SK-MEL-5 (cell line): ENCODE measurements at regions not wholly inside any gene's neighbourhood (a gene's known extent, or its start where the extent isn't known, plus 50 kb on each side); places are given as distances from the start of the nearest gene placed in this dataset.
"Not testable (repeated sequence)": the region's sequence is repeated elsewhere in the genome, so short reads cannot be mapped to it uniquely, and the experiment has no call there.

ENCODE experiments used
- DNase-seq: peaks from one replicate; pipeline ENCODE4 v3.0.0-alpha.2; 2016; ENCODE audit warnings: low read depth, low spot score
- in situ Hi-C: cut with HindIII; loops from 2 replicates; pipeline ENCODE4 v1.10.0; 2016; ENCODE audit warnings: low sequenced_read_pairs, high pct_unique_total_duplicates, low pct_unique_long_range_greater_than_20kb

DNA sequence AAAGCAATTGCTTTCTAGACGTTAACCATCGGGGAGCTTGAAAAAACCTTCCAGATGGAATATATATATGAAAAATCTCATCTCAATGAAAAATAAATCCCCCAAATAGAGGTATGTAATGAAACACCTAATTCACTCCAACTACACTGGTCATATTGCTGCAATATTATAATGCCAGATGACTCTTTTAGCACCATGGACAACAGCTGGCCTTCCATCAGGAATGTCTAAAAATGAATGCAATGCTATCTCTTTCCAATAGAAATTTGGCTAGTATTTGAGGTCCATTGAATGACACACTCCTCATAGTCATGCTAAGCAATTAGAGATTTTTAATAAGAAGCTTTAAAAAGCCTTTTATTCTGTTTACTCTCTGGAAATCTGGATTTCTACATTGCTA, 340.2 kb upstream of the BRINP1 start:
- DNase-seq = no peak
- in situ Hi-C loops = no loop called here

- DNase-seq = no peak
- in situ Hi-C loops = no loop called here
Observed at GRCh38 chr9:119707228-119707845, 338.1 kb upstream of the BRINP1 start.

DNA sequence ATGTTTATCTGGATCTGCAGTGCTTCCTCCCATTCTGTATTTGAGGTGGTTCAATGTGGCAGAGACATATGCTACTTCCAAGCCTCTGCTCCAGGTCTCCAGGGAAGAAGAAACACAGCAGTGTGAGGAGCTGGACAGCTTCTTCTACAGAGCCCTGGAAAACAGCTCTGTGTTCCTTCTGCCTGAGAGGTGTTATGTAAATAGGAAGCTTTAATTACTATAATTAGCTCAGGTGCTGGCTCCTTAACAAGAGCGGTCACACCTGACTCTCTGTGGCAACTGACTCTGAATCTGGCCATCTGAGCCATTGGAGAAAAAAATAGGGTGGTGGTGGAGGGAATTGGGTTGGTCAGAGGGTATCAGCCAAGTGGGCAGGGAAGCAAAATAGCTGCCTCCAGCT, 332.4 kb upstream of the BRINP1 start:
- no peak for DNase-seq
- in situ Hi-C loops = no loop called here

GRCh38 chr9:119698535-119698934, 329.3 kb upstream of the BRINP1 start:
- in situ Hi-C loops = no loop called here

DNA sequence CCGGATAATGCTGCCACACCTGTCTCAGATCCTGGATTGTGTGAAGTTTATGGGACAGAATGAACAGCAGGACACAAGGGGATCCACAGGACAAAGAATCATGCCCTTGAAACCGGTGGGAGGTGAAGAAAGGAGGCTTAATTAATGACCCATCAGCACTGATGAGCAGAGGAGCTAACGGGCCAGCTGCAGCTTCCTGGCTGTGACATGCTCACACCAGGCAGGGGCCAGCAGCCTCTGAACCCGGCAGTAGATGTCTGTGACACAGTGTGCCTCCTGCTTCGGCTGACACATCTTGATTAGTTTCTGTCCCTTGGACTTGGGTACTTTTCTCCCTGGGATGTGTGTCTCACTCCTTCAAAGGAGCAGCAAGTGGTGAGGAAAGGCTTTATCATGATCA, 328.8 kb upstream of the BRINP1 start:
- in situ Hi-C loops = no loop called here

More at GRCh38 chr9:119698535-119698934, 329.3 kb upstream of the BRINP1 start:
- no peak for DNase-seq

DNA sequence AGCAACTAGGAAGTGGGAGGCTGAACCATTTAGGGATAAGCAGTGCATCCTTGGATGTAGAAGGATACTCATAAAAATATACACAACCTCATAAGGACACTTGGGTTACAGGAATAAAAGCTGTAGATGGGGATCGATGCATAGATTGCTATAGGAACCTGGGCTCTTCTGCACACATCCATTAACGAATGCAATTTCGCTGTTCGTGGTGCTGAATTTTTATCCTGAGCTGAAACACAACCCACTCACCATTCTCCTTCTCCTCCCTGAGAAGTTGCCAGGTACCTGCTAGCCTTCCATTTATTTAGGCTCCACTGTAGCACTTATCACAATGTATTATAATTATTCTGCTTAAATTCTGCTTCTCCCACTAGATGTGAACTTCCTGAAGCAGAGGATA, 320.6 kb upstream of the BRINP1 start:
- no peak for DNase-seq
- in situ Hi-C loops = no loop called here

More for the DNA sequence above, 328.8 kb upstream of the BRINP1 start:
- no peak for DNase-seq

- in situ Hi-C loops = no loop called here
- DNase-seq = no peak
Observed at GRCh38 chr9:119688547-119688946, 319.3 kb upstream of the BRINP1 start.

DNA sequence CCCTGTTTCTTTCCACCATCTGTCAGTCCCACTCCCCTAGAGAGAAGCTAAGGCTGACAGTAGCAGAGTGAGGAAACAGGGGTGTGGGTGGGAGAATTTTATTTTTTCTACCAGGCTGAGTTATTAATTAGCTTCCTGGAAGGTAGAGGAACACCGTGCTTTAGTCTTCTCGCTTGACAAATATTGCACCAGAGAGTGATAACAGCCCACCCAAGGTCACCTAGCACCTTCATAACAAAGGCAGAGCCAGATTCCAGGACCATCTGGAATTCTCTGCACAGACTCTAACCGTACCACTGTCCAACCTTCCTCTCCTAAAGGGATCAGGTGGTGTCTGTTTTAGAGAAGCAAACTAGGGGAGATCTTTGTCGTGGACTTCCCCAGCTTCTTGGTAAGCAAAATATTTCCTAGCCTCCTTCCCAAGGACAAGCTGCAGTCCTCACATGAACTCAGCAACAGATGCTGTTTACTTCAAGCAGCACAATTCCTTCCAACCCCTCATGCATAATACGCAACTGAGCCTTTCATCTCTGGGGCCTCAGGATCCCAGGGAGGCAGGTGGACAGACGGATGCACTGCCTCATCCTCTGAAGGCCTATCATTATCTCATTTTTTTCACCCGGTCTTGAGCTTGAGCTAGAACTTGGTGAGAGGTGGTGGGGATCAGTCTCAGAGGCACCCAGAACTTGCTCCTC, 308.7 kb upstream of the BRINP1 start:
- in situ Hi-C loops = no loop called here
- no peak for DNase-seq

DNA sequence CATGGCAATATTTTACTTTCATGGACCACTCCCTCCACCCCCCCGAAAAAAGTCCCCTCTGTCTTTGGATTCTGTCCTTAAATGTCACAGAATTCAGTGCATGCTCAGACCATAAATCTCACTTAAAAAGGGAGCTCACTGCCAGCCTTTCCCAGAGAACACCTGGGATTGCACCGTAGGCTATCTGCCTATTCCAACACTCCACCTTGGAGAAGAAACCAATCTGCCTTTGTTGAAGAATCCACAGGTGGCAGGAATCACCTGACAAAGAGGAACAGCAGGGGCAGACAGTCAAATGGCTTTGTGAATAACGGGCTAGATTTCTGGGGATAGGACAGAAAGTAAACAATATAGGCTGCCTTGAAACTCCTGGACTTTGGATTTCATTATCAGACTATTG, 306.7 kb upstream of the BRINP1 start:
- in situ Hi-C loops = no loop called here
- no peak for DNase-seq

- in situ Hi-C loops, DNase-seq: not testable (repeated sequence)
Observed at GRCh38 chr9:119672763-119673162, 303.5 kb upstream of the BRINP1 start.

GRCh38 chr9:119667916-119668315, 298.7 kb upstream of the BRINP1 start:
- in situ Hi-C loops = no loop called here
- no peak for DNase-seq

GRCh38 chr9:119667163-119667562, 297.9 kb upstream of the BRINP1 start:
- in situ Hi-C loops = no loop called here
- peak; percentile 11 for DNase-seq

- in situ Hi-C loops = no loop called here
Observed at GRCh38 chr9:119662329-119662728, 293.1 kb upstream of the BRINP1 start.

DNA sequence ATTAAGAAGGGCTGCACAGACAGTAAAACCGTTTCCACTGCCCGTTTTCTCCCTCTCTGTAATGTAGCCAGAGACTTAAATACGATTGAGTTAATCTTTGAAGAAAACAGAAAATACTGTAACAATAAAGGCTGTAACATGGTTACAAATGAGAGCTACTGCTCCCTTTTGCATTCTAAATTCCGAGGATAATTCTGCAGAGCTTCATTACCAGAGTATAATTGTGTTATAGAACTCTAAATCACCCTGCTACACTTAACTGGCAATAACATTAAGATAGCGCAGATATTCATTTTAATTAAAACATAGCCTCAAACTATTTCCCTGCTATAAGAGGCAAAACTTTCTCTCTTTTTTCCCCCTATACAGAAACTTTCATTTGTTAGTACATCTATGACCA, 283.7 kb upstream of the BRINP1 start:
- in situ Hi-C loops = no loop called here
- no peak for DNase-seq

More at GRCh38 chr9:119662329-119662728, 293.1 kb upstream of the BRINP1 start:
- no peak for DNase-seq

GRCh38 chr9:119649205-119649604, 280.0 kb upstream of the BRINP1 start:
- in situ Hi-C loops = no loop called here
- no peak for DNase-seq

- no peak for DNase-seq
Observed at GRCh38 chr9:119639287-119639955, 270.2 kb upstream of the BRINP1 start.

DNA sequence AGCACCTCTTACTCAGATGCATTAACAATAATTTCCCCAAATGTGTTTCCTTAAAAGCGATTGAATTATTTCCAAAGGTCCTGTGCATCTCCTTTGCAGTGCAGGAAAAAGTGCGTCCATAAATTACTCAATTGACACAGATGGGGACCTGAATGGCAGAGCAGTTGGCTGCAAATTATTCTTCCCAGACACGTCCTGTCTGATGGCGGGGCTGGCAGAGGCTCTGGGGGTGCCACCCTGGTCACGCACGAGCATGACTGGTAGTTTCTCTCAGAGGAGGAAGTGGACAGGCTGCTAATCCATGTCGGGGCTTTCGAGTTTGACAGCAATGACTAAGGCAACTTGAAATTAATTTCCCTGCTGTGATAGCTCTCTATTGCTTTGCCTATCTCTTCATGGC, 264.8 kb upstream of the BRINP1 start:
- in situ Hi-C loops = no loop called here
- no peak for DNase-seq

More at GRCh38 chr9:119639287-119639955, 270.2 kb upstream of the BRINP1 start:
- in situ Hi-C loops = no loop called here

- no peak for DNase-seq
- in situ Hi-C loops = no loop called here
Observed at GRCh38 chr9:119611565-119611964, 242.3 kb upstream of the BRINP1 start.
